DMS79 treated with DMSO at 0.1 percent for 48 hours (cell line): ENCODE measurements at regions not wholly inside any gene's neighbourhood (a gene's known extent, or its start where the extent isn't known, plus 50 kb on each side); places are given as distances from the start of the nearest gene placed in this dataset.
"Not testable (repeated sequence)": the region's sequence is repeated elsewhere in the genome, so short reads cannot be mapped to it uniquely, and the experiment has no call there.

Experiments
- DNase-seq: peaks from one replicate; lab custom pipeline; 2025; lab: John Stamatoyannopoulos, UW

DNA sequence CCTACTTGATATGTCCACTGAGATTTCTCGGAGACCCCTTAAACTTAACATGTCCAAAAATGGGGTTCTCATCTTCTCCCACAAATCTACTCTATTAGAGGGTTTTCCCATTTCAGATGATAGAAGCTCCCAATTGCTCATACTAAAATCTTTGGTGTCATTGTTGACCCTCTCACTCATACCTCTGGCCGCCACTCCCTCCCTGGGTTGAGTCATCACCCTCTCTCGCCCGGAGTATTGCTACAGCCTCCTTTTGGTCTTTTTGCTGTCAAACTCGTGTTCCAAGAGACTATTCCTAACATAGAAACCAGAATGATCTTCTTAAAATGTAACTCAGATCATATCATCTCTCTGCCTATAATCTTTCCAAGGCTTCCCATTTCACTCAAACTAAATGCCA is 91.0 kb upstream of the GNAQ start:
- no peak for DNase-seq

DNA sequence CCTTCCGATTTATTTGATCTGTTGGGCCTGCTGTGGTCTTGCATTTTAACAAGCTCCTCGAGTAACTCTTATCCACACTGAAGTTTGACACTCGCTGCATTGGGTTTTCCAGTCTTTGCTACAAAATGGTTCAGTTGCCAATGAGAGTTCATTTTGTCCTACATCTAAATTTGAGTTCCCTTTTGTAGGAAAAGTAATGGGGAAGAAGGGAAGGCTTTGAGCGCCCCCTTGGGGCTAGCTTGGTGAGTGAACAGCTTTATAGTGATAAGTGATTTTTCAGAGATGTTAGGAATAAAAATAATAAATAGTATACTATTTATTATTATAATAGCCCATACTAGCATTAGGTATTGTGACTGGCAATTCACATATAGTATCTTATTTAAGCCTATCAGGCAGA is 89.9 kb upstream of the GNAQ start:
- no peak for DNase-seq

DNA sequence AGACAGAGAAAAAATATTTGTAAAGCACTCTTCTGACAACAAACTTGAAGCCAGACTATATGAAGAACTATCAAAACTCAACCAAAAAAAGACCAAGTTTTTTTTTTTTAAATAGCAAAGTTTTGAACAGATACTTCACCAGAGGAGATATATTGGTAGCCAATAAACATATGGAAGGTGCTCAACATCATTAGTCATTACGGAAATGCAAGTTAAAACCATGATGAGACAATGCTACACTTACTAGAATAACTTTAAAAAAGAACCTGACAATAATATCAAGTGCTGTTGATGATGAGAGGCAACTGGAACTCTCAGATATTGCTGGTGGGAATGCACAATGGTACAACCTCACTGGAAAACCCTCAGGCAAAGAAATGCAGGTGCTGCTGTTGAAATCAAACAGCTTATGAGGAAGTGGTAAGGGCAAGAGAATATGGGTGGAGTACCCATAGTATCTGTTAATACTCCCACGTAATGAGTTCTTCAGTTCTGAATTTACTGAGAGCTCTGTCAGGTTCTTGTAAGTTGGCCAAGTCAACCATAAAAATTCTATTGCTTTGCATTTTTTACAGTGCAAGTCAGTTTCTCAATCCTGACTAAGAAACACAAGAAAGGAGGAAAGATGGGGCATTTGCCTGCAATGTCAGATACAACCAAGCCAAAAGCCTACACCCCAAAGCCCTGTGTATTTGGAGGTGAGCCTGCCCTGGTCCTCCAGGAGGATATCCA is 87.3 kb upstream of the GNAQ start:
- DNase-seq = no peak

DNA sequence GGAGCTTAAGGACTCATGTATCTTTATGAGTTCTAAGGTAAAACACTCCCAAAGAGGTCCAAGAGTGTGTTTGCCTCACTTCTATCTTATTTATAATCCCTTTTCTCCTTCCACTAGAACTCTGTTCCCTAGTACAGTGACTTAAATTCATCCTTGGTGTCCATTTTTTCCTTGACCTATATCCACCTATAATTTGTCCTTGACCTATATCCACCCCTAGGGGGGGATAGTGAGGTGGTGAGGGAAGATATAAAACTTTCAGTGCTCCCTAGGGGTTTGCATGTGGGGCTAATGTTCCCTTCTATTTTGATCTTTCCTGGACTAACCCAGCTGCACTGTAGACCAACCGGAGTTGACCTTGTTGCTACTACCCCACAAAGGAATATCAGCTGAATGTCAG is 83.5 kb upstream of the GNAQ start:
- DNase-seq = no peak

DNA sequence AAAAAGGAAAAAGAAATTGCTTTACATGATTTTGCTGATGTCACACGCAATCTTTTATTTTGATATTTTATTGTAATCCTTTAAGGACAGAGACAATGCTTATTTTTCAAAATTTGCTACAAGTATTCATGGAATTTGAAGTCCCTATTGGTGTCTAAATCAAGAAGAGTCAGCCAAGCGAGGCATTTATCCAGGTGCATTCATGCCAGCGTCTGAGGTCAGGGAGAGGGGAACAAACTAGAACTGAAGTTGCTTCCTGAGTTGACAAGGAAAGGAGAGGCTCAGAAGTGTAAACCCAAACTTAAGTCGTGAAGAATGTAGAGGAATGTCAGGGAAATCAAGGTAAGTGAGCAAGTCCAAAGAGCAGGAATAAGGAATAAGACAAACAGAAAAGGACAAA is 83.0 kb upstream of the GNAQ start:
- DNase-seq = no peak

DNA sequence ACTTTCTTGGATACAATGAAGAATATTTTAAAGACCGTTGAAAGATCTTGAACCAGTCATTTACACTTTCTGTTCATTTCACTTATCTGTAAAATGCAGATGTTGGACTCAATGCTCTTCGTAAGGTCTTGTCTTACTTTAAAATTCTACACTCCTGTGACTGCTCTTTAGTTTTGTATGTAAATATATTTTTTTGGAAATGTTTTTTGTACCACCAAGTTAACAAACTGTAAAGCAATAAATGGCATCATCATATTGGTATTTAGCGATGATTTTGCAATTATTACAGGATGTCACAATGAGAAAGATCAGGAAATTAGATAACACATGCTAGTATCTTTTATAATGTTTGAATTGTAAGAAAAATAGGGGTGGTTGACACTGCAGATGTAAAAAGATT is 80.8 kb upstream of the GNAQ start:
- no peak for DNase-seq

DNA sequence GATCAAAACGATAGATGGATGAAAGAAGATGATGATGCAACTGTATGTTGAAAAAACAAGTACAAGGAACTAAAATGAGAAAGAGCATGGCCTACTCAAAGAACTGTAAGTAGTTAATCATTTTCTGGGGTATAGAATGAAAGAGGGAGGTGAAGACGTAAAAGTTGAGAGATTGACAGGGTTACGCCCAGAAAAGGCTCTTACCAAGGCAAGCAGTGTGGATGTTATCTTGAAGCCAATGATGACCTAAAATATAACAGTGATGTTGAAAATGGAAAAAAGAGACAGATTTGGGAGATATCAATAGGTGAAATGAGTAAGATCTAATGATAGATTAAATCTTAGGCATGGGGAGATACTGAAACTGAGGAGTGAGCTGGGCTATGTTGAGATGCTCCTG is 80.4 kb upstream of the GNAQ start:
- DNase-seq = no peak

DNA sequence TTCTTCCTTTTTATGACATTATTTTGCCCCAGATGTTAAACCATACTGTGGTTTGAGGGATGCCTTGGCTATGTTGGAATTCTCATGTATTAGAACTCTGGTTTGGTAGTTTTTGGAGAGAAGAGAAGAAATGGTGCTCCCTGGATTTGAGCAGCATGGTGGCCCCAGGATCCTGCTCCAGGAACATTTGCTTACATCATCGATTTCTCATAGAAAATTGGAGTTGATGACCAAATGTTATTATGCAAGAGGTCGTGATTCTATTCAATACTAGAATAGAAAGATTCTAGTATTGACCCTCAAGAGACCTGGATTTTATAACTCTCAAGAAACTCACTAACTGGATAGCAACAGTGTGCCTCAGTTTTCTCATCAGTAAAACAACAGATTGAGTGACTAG is 77.5 kb upstream of the GNAQ start:
- DNase-seq = no peak

DNA sequence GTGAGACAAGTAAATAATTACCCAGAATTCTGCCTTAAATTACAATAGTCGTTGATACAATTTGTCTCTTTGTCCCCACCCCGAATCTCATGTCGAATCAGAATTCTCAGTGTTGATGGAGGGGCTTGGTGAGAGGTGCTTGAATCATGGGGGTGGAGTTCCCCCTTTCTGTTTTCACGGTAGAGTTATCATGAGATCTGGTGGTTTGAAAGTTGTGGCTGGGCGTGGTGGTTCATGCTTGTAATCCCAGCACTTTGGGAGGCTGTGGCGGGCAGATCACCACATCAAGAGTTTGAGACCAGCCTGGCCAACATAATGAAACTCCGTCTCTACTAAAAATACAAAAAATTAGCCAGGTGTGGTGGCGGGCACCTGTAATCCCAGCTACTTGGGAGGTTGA is 75.0 kb upstream of the GNAQ start:
- not testable (repeated sequence) for DNase-seq

DNA sequence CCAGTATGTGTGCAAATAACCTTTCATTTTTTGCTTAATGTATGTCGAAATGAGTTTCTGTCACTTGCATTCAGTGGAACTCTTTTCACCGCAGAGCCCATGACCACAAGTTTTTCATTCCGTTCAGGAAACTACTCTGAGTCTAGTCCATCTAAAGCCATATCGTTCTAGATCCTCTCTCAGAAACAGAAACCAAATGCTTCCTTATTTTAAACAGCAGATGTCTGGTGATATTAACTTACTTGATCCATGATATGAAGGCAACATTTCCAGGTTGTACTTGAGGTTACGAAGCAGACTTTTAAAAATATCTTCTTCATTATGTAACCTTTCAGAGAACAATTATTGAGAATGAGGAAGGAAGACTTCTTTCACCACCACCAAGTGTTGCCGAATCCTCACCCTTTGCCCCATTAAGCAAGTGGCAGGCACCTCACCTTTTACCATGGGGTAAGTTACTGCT is 72.4 kb upstream of the GNAQ start:
- DNase-seq = no peak

DNA sequence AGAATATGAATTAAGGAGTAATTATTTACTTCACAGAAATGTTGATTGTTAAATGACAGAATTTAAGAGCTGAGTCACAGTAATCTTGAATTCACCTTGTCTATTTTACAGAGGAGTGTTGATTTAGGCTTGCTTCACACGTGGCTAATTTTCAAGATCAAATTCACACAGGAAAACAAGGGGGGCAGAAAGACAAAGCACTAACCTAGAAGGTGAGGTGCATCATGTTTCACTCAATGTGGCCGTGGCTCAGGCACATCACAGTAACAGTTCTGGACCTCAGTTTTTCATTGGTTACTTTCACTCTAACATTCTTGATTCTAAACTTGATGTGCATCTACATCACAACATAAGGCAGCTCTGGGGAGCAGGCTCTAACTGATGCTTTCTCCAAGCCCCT is 69.6 kb upstream of the GNAQ start:
- no peak for DNase-seq

DNA sequence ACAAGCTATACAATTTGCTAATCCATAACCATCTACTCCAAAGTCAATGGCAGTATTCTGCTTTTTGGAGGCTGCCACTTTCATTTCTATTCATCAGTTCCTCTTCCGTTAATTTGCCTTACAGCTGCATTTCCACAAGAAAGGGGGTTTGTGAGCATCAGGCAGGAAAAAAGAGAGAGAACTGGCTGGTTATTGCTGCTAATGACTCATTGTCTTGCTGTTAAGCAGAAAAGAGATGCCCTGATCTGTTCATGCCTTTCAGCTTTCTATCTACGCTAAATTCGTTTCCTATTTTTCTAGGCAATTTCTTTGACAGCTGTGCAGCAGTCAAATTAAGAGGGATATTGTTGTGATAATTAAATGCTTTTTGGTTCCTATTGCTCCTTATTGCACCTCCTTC is 65.9 kb upstream of the GNAQ start:
- DNase-seq = no peak

DNA sequence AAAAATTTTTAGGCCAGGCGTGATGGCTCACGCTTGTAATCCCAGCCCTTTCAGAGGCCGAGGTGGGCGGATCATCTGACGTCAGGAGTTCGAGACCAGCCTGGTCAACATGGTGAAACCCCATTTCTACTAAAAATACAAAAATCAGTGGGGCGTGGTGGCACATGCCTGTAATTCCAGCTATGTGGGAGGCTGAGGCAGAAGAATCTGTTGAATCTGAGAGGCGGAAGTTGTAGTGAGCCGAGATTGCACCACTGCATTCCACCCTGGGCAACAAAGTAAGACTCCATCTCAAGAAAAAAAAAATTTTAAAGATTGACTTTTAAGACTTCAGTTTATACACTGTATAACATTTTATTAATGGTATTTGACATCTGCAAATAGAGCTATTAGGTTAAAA is 60.1 kb upstream of the GNAQ start:
- no peak for DNase-seq

DNA sequence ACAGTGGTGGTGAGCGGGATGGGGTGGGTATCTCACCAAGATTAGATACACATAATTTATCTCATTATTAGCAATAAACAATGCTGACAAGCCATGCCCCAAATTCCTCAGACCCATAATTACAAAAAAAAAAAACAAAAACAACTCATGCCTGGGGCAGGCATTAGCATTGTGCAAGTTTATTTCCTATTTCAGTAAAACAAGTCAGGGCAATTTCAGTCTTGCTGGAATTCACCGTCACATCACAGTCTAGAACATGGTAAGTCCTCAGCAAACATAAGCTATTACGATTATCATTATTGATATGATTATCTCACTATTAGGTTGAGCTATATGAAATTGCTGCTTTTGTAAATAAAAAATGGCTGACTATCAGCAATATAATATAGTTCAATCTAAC is 57.5 kb upstream of the GNAQ start:
- no peak for DNase-seq

DNA sequence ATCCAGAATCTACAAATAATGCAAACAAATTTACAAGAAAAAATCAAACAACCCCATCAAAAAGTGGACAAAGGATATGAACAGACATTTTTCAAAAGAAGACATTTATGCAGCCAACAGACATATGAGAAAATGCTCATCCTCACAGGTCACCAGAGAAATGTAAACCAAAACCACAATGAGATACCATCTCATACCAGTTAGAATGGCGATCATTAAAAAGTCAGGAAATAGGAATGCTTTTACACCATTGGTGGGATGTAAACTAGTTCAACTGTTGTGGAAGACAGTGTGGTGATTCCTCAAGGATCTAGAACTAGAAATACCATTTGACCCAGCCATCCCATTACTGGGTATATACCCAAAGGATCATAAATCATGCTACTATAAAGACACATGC is 56.6 kb upstream of the GNAQ start:
- not testable (repeated sequence) for DNase-seq
